ENCODE measurements at regions not wholly inside any gene's neighbourhood (a gene's known extent, or its start where the extent isn't known, plus 50 kb on each side); places are given as distances from the start of the nearest gene placed in this dataset.

- DNase-seq (ENCODE audit: low read depth) (no peak), FAIRE-seq (no peak)
- Histone ChIP-seq H3K4me3 (ENCODE audit: low read depth, low read length) (no peak overlapping the region), H3K27me3 (ENCODE audit: control insufficient read depth, insufficient read depth, low read length) (no peaks in the 10 kb centered on the region), H3K36me3 (ENCODE audit: control insufficient read depth, insufficient read depth, low read length) (no peaks in the 10 kb centered on the region)
- no peak for TF ChIP-seq CTCF (IDR thresholded peaks at IDR 0.05; ENCODE audit: insufficient read depth, low read length, severe bottlenecking)
Measured at GRCh38 chr2:205913668-205914067, 172.3 kb downstream of the INO80D start.

- no peak for FAIRE-seq
- TF ChIP-seq CTCF (IDR thresholded peaks at IDR 0.05; ENCODE audit: insufficient read depth, low read length, severe bottlenecking), result no peak
- H3K27me3 ChIP-seq (ENCODE audit: control insufficient read depth, insufficient read depth, low read length), result no peaks in the 10 kb centered on the region
- DNase-seq (ENCODE audit: low read depth), result no peak
- H3K36me3 ChIP-seq (ENCODE audit: control insufficient read depth, insufficient read depth, low read length), result no peaks in the 10 kb centered on the region
- no peak overlapping the region for H3K4me3 ChIP-seq (ENCODE audit: low read depth, low read length)
Measured at GRCh38 chr2:205911306-205911705, 174.7 kb downstream of the INO80D start.

GRCh38 chr2:205909184-205909572 lies 176.8 kb downstream of the INO80D start:
- Histone ChIP-seq H3K4me3 (ENCODE audit: low read depth, low read length) (no peak overlapping the region), H3K27me3 (ENCODE audit: control insufficient read depth, insufficient read depth, low read length) (no peaks in the 10 kb centered on the region), H3K36me3 (ENCODE audit: control insufficient read depth, insufficient read depth, low read length) (no peaks in the 10 kb centered on the region)
- FAIRE-seq (no peak), DNase-seq (ENCODE audit: low read depth) (no peak)
- no peak for TF ChIP-seq CTCF (IDR thresholded peaks at IDR 0.05; ENCODE audit: insufficient read depth, low read length, severe bottlenecking)

- FAIRE-seq, result peak; percentile 13
- no peaks in the 10 kb centered on the region for H3K36me3 ChIP-seq (ENCODE audit: control insufficient read depth, insufficient read depth, low read length)
- no peaks in the 10 kb centered on the region for H3K27me3 ChIP-seq (ENCODE audit: control insufficient read depth, insufficient read depth, low read length)
- no peak overlapping the region for H3K4me3 ChIP-seq (ENCODE audit: low read depth, low read length)
- no peak for TF ChIP-seq CTCF (IDR thresholded peaks at IDR 0.05; ENCODE audit: insufficient read depth, low read length, severe bottlenecking)
- DNase-seq (ENCODE audit: low read depth), result no peak
Measured at GRCh38 chr2:205908212-205909183, 177.5 kb downstream of the INO80D start.

GRCh38 chr2:205906419-205906818 lies 179.6 kb downstream of the INO80D start:
- Histone ChIP-seq H3K4me3 (ENCODE audit: low read depth, low read length) (no peak overlapping the region), H3K36me3 (ENCODE audit: control insufficient read depth, insufficient read depth, low read length) (no peaks in the 10 kb centered on the region), H3K27me3 (ENCODE audit: control insufficient read depth, insufficient read depth, low read length) (no peaks in the 10 kb centered on the region)
- no peak for DNase-seq (ENCODE audit: low read depth)
- FAIRE-seq, result no peak
- no peak for TF ChIP-seq CTCF (IDR thresholded peaks at IDR 0.05; ENCODE audit: insufficient read depth, low read length, severe bottlenecking)

Data from bronchial epithelial cell (primary cell).